GM23338 (cell line): ENCODE measurements at regions not wholly inside any gene's neighbourhood (a gene's known extent, or its start where the extent isn't known, plus 50 kb on each side); places are given as distances from the start of the nearest gene placed in this dataset.

Experiments used
- EZH2 ChIP-seq: fragments of 200-600 bp; sonication (generic); IDR thresholded peaks from one replicate; pipeline ENCODE4 v1.8.0; 2017; ENCODE audit warnings: antibody characterized with exemption, mild to moderate bottlenecking, low read depth; ENCODE audit not compliant: unreplicated experiment
- EZH2phosphoT487 ChIP-seq: fragments of 200-600 bp; sonication (generic); IDR thresholded peaks from one replicate; pipeline ENCODE4 v1.8.1; 2018; ENCODE audit warnings: antibody characterized with exemption; ENCODE audit not compliant: unreplicated experiment
- JUNB ChIP-seq: IDR thresholded peaks from one replicate; pipeline ENCODE4 v1.6.1; 2016; ENCODE audit warnings: antibody characterized with exemption; ENCODE audit not compliant: unreplicated experiment
- NANOG ChIP-seq: IDR thresholded peaks from 2 replicates; pipeline ENCODE4 v1.6.1; 2016; ENCODE audit warnings: antibody characterized with exemption, borderline replicate concordance
- POLR2AphosphoS5 ChIP-seq: IDR thresholded peaks from 2 replicates; pipeline ENCODE4 v1.6.1; 2016; ENCODE audit warnings: antibody characterized with exemption, low read depth
- STAT1 ChIP-seq: IDR thresholded peaks from one replicate; pipeline ENCODE4 v1.6.1; 2016; ENCODE audit warnings: antibody characterized with exemption; ENCODE audit not compliant: unreplicated experiment
- ZNF114 ChIP-seq: fragments of 250-450 bp; sonication (Bioruptor Pico); IDR thresholded peaks from 2 replicates; pipeline ENCODE4 v1.5.0; 2020; ENCODE audit warnings: mild to moderate bottlenecking, moderate library complexity
- ZNF331 ChIP-seq: fragments of 250-450 bp; sonication (Bioruptor Pico); IDR thresholded peaks from 2 replicates; pipeline ENCODE4 v1.5.0; 2020; ENCODE audit warnings: low read depth, mild to moderate bottlenecking, moderate library complexity
- TF ChIP-seq, protein P1 (sequence below): fragments of 250-450 bp; sonication (Bioruptor Pico); IDR thresholded peaks from 2 replicates; pipeline ENCODE4 v1.5.0; 2020; ENCODE audit warnings: mild to moderate bottlenecking, moderate library complexity
- TF ChIP-seq, protein P2 (sequence below): IDR thresholded peaks from one replicate; pipeline ENCODE4 v1.6.1; 2018; ENCODE audit warnings: antibody characterized with exemption; ENCODE audit not compliant: unreplicated experiment
- TF ChIP-seq, protein P3 (sequence below): IDR thresholded peaks from 2 replicates; pipeline ENCODE4 v1.6.1; 2016; ENCODE audit warnings: antibody characterized with exemption

DNA sequence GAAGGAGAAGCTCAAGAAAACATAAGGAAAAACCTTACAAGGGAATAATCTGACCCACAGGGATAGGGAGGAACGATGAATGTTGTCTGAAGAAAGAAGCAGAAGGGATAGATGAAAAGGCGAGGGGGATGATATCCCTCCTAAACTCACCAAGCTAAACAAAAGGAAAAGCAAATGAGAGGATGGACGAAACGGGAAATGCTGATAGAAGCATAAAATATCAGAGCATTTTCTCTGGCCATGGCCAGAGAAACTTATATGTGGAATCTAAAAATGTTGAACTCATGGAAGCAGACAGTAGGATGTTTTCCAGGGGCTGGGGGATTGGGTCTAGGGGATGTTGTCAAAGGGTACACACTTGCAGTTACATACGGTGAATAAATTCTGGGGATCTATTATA, 148.4 kb upstream of the FOXQ1 start (continued):
- TF ChIP-seq, protein P1, sequence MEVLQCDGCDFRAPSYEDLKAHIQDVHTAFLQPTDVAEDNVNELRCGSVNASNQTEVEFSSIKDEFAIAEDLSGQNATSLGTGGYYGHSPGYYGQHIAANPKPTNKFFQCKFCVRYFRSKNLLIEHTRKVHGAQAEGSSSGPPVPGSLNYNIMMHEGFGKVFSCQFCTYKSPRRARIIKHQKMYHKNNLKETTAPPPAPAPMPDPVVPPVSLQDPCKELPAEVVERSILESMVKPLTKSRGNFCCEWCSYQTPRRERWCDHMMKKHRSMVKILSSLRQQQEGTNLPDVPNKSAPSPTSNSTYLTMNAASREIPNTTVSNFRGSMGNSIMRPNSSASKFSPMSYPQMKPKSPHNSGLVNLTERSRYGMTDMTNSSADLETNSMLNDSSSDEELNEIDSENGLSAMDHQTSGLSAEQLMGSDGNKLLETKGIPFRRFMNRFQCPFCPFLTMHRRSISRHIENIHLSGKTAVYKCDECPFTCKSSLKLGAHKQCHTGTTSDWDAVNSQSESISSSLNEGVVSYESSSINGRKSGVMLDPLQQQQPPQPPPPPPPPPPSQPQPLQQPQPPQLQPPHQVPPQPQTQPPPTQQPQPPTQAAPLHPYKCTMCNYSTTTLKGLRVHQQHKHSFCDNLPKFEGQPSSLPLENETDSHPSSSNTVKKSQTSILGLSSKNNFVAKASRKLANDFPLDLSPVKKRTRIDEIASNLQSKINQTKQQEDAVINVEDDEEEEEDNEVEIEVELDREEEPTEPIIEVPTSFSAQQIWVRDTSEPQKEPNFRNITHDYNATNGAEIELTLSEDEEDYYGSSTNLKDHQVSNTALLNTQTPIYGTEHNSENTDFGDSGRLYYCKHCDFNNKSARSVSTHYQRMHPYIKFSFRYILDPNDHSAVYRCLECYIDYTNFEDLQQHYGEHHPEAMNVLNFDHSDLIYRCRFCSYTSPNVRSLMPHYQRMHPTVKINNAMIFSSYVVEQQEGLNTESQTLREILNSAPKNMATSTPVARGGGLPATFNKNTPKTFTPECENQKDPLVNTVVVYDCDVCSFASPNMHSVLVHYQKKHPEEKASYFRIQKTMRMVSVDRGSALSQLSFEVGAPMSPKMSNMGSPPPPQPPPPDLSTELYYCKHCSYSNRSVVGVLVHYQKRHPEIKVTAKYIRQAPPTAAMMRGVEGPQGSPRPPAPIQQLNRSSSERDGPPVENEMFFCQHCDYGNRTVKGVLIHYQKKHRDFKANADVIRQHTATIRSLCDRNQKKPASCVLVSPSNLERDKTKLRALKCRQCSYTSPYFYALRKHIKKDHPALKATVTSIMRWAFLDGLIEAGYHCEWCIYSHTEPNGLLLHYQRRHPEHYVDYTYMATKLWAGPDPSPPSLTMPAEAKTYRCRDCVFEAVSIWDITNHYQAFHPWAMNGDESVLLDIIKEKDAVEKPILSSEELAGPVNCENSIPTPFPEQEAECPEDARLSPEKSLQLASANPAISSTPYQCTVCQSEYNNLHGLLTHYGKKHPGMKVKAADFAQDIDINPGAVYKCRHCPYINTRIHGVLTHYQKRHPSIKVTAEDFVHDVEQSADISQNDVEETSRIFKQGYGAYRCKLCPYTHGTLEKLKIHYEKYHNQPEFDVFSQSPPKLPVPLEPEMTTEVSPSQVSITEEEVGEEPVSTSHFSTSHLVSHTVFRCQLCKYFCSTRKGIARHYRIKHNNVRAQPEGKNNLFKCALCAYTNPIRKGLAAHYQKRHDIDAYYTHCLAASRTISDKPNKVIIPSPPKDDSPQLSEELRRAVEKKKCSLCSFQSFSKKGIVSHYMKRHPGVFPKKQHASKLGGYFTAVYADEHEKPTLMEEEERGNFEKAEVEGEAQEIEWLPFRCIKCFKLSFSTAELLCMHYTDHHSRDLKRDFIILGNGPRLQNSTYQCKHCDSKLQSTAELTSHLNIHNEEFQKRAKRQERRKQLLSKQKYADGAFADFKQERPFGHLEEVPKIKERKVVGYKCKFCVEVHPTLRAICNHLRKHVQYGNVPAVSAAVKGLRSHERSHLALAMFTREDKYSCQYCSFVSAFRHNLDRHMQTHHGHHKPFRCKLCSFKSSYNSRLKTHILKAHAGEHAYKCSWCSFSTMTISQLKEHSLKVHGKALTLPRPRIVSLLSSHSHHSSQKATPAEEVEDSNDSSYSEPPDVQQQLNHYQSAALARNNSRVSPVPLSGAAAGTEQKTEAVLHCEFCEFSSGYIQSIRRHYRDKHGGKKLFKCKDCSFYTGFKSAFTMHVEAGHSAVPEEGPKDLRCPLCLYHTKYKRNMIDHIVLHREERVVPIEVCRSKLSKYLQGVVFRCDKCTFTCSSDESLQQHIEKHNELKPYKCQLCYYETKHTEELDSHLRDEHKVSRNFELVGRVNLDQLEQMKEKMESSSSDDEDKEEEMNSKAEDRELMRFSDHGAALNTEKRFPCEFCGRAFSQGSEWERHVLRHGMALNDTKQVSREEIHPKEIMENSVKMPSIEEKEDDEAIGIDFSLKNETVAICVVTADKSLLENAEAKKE (CRISPR knock-in tag) = no peak
- no peak for TF ChIP-seq POLR2AphosphoS5
- no peak for TF ChIP-seq ZNF331 (CRISPR knock-in tag)
- TF ChIP-seq EZH2 = no peak
- no peak for TF ChIP-seq STAT1
- no peak for TF ChIP-seq NANOG
- TF ChIP-seq, protein P2, sequence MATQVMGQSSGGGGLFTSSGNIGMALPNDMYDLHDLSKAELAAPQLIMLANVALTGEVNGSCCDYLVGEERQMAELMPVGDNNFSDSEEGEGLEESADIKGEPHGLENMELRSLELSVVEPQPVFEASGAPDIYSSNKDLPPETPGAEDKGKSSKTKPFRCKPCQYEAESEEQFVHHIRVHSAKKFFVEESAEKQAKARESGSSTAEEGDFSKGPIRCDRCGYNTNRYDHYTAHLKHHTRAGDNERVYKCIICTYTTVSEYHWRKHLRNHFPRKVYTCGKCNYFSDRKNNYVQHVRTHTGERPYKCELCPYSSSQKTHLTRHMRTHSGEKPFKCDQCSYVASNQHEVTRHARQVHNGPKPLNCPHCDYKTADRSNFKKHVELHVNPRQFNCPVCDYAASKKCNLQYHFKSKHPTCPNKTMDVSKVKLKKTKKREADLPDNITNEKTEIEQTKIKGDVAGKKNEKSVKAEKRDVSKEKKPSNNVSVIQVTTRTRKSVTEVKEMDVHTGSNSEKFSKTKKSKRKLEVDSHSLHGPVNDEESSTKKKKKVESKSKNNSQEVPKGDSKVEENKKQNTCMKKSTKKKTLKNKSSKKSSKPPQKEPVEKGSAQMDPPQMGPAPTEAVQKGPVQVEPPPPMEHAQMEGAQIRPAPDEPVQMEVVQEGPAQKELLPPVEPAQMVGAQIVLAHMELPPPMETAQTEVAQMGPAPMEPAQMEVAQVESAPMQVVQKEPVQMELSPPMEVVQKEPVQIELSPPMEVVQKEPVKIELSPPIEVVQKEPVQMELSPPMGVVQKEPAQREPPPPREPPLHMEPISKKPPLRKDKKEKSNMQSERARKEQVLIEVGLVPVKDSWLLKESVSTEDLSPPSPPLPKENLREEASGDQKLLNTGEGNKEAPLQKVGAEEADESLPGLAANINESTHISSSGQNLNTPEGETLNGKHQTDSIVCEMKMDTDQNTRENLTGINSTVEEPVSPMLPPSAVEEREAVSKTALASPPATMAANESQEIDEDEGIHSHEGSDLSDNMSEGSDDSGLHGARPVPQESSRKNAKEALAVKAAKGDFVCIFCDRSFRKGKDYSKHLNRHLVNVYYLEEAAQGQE = no peak
- TF ChIP-seq EZH2phosphoT487 = no peak
- TF ChIP-seq, protein P3, sequence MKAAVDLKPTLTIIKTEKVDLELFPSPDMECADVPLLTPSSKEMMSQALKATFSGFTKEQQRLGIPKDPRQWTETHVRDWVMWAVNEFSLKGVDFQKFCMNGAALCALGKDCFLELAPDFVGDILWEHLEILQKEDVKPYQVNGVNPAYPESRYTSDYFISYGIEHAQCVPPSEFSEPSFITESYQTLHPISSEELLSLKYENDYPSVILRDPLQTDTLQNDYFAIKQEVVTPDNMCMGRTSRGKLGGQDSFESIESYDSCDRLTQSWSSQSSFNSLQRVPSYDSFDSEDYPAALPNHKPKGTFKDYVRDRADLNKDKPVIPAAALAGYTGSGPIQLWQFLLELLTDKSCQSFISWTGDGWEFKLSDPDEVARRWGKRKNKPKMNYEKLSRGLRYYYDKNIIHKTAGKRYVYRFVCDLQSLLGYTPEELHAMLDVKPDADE = no peak
- no peak for TF ChIP-seq JUNB
- no peak for TF ChIP-seq ZNF114 (CRISPR knock-in tag)
